Natural killer cell treated with Interleukin-12 subunit alpha and Interleukin-12 subunit beta and Interleukin-15 and Interleukin-18, amount 100 ng/mL, for 72 hours (primary cell): ENCODE measurements at regions not wholly inside any gene's neighbourhood (a gene's known extent, or its start where the extent isn't known, plus 50 kb on each side); places are given as distances from the start of the nearest gene placed in this dataset.

ENCODE experiments used
- ATAC-seq, 2 donors: fragments of 150-1000 bp; cut with Tn5 transposase in 1 of 2; sonication (Bioruptor Pico), chemical (Tn5 transposase) in 1 of 2; 2 replicates each; pipeline ENCODE4 v1.10.0; 2021
- DNase-seq: peaks from one replicate; pipeline ENCODE4 v3.0.0; 2022; ENCODE audit warnings: low spot score
- H3K27ac Mint-ChIP-seq, 2 donors: 1 replicate in 1 of 2; 2 replicates in 1 of 2; pipeline ENCODE4 v1.8.0; 2022; ENCODE audit warnings: mixed read lengths in 2 of 2, mild to moderate bottlenecking in 1 of 2, moderate library complexity in 1 of 2
- H3K27me3 Mint-ChIP-seq, 2 donors: 1 replicate in 1 of 2; 2 replicates in 1 of 2; pipeline ENCODE4 v1.8.0; 2022; ENCODE audit warnings: mixed read lengths in 2 of 2
- H3K36me3 Mint-ChIP-seq: one replicate; pipeline ENCODE4 v1.8.0; 2022; ENCODE audit warnings: mixed read lengths
- H3K4me1 Mint-ChIP-seq, 2 donors: 1 replicate in 1 of 2; 2 replicates in 1 of 2; pipeline ENCODE4 v1.8.0; 2022; ENCODE audit warnings: low read depth in 2 of 2, mixed read lengths in 2 of 2, mild to moderate bottlenecking in 1 of 2
- H3K4me3 Mint-ChIP-seq: one replicate; pipeline ENCODE4 v1.8.0; 2022; ENCODE audit warnings: mixed read lengths
- H3K9me3 Mint-ChIP-seq: 2 replicates; pipeline ENCODE4 v1.8.0; 2022; ENCODE audit warnings: mixed read lengths

- Mint-ChIP-seq H3K4me1 (no peaks in the 10 kb centered on the region), H3K4me3 (no peak overlapping the region), H3K27me3 (no peaks in the 10 kb centered on the region), H3K9me3 (peaks cover 22% of the 10 kb centered on the region), H3K36me3 (no peaks in the 10 kb centered on the region), H3K27ac (no peak overlapping the region)
- ATAC-seq (no peak), DNase-seq (no peak)
These were observed 133.1 kb upstream of the PCSK2 start for GRCh38 chr20:17093782-17094181.

GRCh38 chr20:17097603-17098002 lies 129.2 kb upstream of the PCSK2 start:
- Mint-ChIP-seq H3K27ac (no peak overlapping the region), H3K4me3 (no peak overlapping the region), H3K36me3 (no peaks in the 10 kb centered on the region), H3K27me3 (peaks cover 0 to 6% of the 10 kb centered on the region in 2 donors), H3K4me1 (no peaks in the 10 kb centered on the region), H3K9me3 (peaks cover 15% of the 10 kb centered on the region)
- ATAC-seq (no peak), DNase-seq (no peak)

GRCh38 chr20:17100506-17100905 lies 126.3 kb upstream of the PCSK2 start:
- Mint-ChIP-seq H3K4me3 (no peak overlapping the region), H3K9me3 (peaks cover 19% of the 10 kb centered on the region), H3K36me3 (no peaks in the 10 kb centered on the region), H3K27me3 (peaks cover 0 to 6% of the 10 kb centered on the region in 2 donors), H3K4me1 (no peaks in the 10 kb centered on the region), H3K27ac (no peak overlapping the region)
- no peak for ATAC-seq
- no peak for DNase-seq

- H3K9me3 Mint-ChIP-seq = peaks cover 7% of the 10 kb centered on the region
- H3K27ac Mint-ChIP-seq = no peak overlapping the region
- H3K4me1 Mint-ChIP-seq = no peaks in the 10 kb centered on the region
- no peak for DNase-seq
- H3K27me3 Mint-ChIP-seq = no peaks in the 10 kb centered on the region
- no peak overlapping the region for H3K4me3 Mint-ChIP-seq
- no peak for ATAC-seq
- H3K36me3 Mint-ChIP-seq = no peaks in the 10 kb centered on the region
These were observed 119.7 kb upstream of the PCSK2 start for GRCh38 chr20:17107127-17107526.

- no peak for ATAC-seq
- H3K27ac Mint-ChIP-seq = no peak overlapping the region
These were observed 117.9 kb upstream of the PCSK2 start for GRCh38 chr20:17108896-17109295.

GRCh38 chr20:17109307-17109706 lies 117.5 kb upstream of the PCSK2 start:
- no peaks in the 10 kb centered on the region for H3K27me3 Mint-ChIP-seq
- no peak overlapping the region for H3K27ac Mint-ChIP-seq
- H3K36me3 Mint-ChIP-seq = no peaks in the 10 kb centered on the region
- no peak overlapping the region for H3K4me3 Mint-ChIP-seq
- H3K4me1 Mint-ChIP-seq = no peaks in the 10 kb centered on the region
- peaks cover 4% of the 10 kb centered on the region for H3K9me3 Mint-ChIP-seq
- no peak for ATAC-seq
- DNase-seq = no peak

More at GRCh38 chr20:17108896-17109295, 117.9 kb upstream of the PCSK2 start:
- H3K4me1 Mint-ChIP-seq = no peaks in the 10 kb centered on the region
- no peak for DNase-seq
- no peak overlapping the region for H3K4me3 Mint-ChIP-seq
- H3K9me3 Mint-ChIP-seq = peaks cover 7% of the 10 kb centered on the region
- H3K27me3 Mint-ChIP-seq = no peaks in the 10 kb centered on the region
- H3K36me3 Mint-ChIP-seq = no peaks in the 10 kb centered on the region

- Mint-ChIP-seq H3K27me3 (no peaks in the 10 kb centered on the region), H3K4me3 (no peak overlapping the region), H3K4me1 (no peaks in the 10 kb centered on the region), H3K27ac (no peak overlapping the region), H3K36me3 (no peaks in the 10 kb centered on the region), H3K9me3 (peaks cover 9% of the 10 kb centered on the region)
- ATAC-seq (no peak), DNase-seq (no peak)
These were observed 98.6 kb upstream of the PCSK2 start for GRCh38 chr20:17128206-17128605.

- no peaks in the 10 kb centered on the region for H3K27me3 Mint-ChIP-seq
- H3K9me3 Mint-ChIP-seq = peaks cover 9% of the 10 kb centered on the region
- ATAC-seq (no peak), DNase-seq (no peak)
- no peaks in the 10 kb centered on the region for H3K36me3 Mint-ChIP-seq
- no peak overlapping the region for H3K27ac Mint-ChIP-seq
- no peaks in the 10 kb centered on the region for H3K4me1 Mint-ChIP-seq
- H3K4me3 Mint-ChIP-seq = no peak overlapping the region
These were observed 97.8 kb upstream of the PCSK2 start for GRCh38 chr20:17129089-17129488.

- H3K27ac Mint-ChIP-seq = no peak overlapping the region
- H3K36me3 Mint-ChIP-seq = no peaks in the 10 kb centered on the region
- H3K9me3 Mint-ChIP-seq = peaks cover 3% of the 10 kb centered on the region
- DNase-seq (no peak), ATAC-seq (no peak)
- H3K4me1 Mint-ChIP-seq = no peaks in the 10 kb centered on the region
- no peak overlapping the region for H3K4me3 Mint-ChIP-seq
- no peaks in the 10 kb centered on the region for H3K27me3 Mint-ChIP-seq
These were observed 89.1 kb upstream of the PCSK2 start for GRCh38 chr20:17137692-17138091.

GRCh38 chr20:17138237-17138636 lies 88.6 kb upstream of the PCSK2 start:
- H3K27ac Mint-ChIP-seq = no peak overlapping the region

GRCh38 chr20:17140894-17141293 lies 85.9 kb upstream of the PCSK2 start:
- ATAC-seq (no peak), DNase-seq (no peak)
- no peaks in the 10 kb centered on the region for H3K36me3 Mint-ChIP-seq
- no peak overlapping the region for H3K4me3 Mint-ChIP-seq
- no peaks in the 10 kb centered on the region for H3K27me3 Mint-ChIP-seq
- no peaks in the 10 kb centered on the region for H3K4me1 Mint-ChIP-seq
- no peak overlapping the region for H3K27ac Mint-ChIP-seq
- peaks cover 8% of the 10 kb centered on the region for H3K9me3 Mint-ChIP-seq

More at GRCh38 chr20:17138237-17138636, 88.6 kb upstream of the PCSK2 start:
- no peak for ATAC-seq
- H3K4me1 Mint-ChIP-seq = no peaks in the 10 kb centered on the region
- DNase-seq = no peak
- peaks cover 3% of the 10 kb centered on the region for H3K9me3 Mint-ChIP-seq
- no peak overlapping the region for H3K4me3 Mint-ChIP-seq
- no peaks in the 10 kb centered on the region for H3K36me3 Mint-ChIP-seq
- no peaks in the 10 kb centered on the region for H3K27me3 Mint-ChIP-seq

GRCh38 chr20:17141568-17141967 lies 85.3 kb upstream of the PCSK2 start:
- Mint-ChIP-seq H3K4me1 (no peaks in the 10 kb centered on the region), H3K36me3 (no peaks in the 10 kb centered on the region), H3K27ac (no peak overlapping the region), H3K27me3 (no peaks in the 10 kb centered on the region), H3K4me3 (no peak overlapping the region), H3K9me3 (peaks cover 8% of the 10 kb centered on the region)
- DNase-seq = no peak
- no peak for ATAC-seq

GRCh38 chr20:17142666-17143065 lies 84.2 kb upstream of the PCSK2 start:
- DNase-seq = no peak
- Mint-ChIP-seq H3K36me3 (no peaks in the 10 kb centered on the region), H3K27me3 (no peaks in the 10 kb centered on the region), H3K27ac (no peak overlapping the region), H3K4me3 (no peak overlapping the region), H3K9me3 (peaks cover 5% of the 10 kb centered on the region), H3K4me1 (no peaks in the 10 kb centered on the region)
- ATAC-seq = no peak

- Mint-ChIP-seq H3K36me3 (no peaks in the 10 kb centered on the region), H3K4me1 (no peaks in the 10 kb centered on the region)
- no peak for ATAC-seq
These were observed 76.0 kb upstream of the PCSK2 start for GRCh38 chr20:17150858-17151257.

GRCh38 chr20:17155401-17155800 lies 71.4 kb upstream of the PCSK2 start:
- Mint-ChIP-seq H3K36me3 (no peaks in the 10 kb centered on the region), H3K4me3 (no peak overlapping the region), H3K27me3 (no peaks in the 10 kb centered on the region), H3K9me3 (peaks cover 3% of the 10 kb centered on the region), H3K27ac (no peak overlapping the region), H3K4me1 (no peaks in the 10 kb centered on the region)
- DNase-seq (no peak), ATAC-seq (no peak)

More at GRCh38 chr20:17150858-17151257, 76.0 kb upstream of the PCSK2 start:
- Mint-ChIP-seq H3K27me3 (no peaks in the 10 kb centered on the region), H3K27ac (no peak overlapping the region), H3K9me3 (peaks cover 3% of the 10 kb centered on the region), H3K4me3 (no peak overlapping the region)
- no peak for DNase-seq
